G401 (cell line): ENCODE measurements at regions not wholly inside any gene's neighbourhood (a gene's known extent, or its start where the extent isn't known, plus 50 kb on each side); places are given as distances from the start of the nearest gene placed in this dataset.

Experiments
- DNase-seq: peaks from one replicate; pipeline ENCODE4 v3.0.0-alpha.2; 2015; ENCODE audit warnings: low spot score
- in situ Hi-C: cut with HindIII; loops from 2 replicates; pipeline ENCODE4 v1.10.0; 2016; ENCODE audit warnings: low sequenced_read_pairs, mixed read lengths

GRCh38 chr15:62938825-62939224, 103.7 kb upstream of the TPM1 start:
- in situ Hi-C loops = no loop called here
- no peak for DNase-seq

- in situ Hi-C loops = no loop called here
- no peak for DNase-seq
Observed at GRCh38 chr15:62940093-62940754, 102.3 kb upstream of the TPM1 start.

- DNase-seq = peak; percentile 88
Observed at GRCh38 chr15:62940755-62941361, 101.7 kb upstream of the TPM1 start.

GRCh38 chr15:62941699-62942098, 100.8 kb upstream of the TPM1 start:
- DNase-seq = no peak
- in situ Hi-C loops = no loop called here

More at GRCh38 chr15:62940755-62941361, 101.7 kb upstream of the TPM1 start:
- in situ Hi-C loops = no loop called here

DNA sequence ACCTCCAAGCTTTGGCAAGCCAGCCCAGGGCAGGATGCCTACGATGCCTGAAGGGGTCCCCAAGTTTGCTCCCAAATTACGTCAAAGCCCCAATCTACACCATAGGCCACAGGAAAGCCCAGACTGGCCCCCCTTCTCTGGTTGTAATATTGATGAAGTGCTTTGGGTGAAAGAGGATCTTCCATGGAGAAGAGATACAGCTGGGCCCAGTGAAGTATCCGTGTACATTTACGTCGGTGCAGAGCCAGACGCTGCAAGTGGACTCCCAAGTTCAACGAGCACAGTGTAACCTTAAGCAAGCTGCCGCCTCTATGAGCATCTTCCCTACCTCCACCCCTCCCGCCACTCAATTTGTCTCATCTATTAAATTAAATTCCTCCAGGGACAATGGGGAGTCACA, 100.1 kb upstream of the TPM1 start:
- in situ Hi-C loops = no loop called here
- DNase-seq = no peak

DNA sequence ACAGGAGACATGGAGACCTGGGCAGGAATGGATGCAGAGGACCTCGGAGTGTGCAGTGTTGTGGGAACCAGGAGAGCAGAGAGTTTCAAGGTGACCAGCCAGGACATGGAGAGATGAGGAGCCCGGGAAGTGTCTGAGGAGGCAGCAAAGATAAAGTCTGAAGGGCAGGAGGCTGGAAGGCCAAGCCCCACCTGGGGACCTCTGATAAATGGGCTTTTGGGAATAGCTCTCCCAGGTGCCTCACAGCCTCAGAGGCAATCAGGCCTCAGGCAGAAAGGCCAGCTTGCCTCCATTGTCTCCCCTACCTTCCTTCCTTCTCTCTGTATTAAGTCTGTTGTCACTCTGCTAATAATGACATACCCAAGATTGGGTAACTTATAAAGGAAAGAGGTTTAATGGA, 97.5 kb upstream of the TPM1 start:
- in situ Hi-C loops = no loop called here
- no peak for DNase-seq

GRCh38 chr15:62945760-62946159, 96.8 kb upstream of the TPM1 start:
- no peak for DNase-seq
- in situ Hi-C loops = no loop called here

DNA sequence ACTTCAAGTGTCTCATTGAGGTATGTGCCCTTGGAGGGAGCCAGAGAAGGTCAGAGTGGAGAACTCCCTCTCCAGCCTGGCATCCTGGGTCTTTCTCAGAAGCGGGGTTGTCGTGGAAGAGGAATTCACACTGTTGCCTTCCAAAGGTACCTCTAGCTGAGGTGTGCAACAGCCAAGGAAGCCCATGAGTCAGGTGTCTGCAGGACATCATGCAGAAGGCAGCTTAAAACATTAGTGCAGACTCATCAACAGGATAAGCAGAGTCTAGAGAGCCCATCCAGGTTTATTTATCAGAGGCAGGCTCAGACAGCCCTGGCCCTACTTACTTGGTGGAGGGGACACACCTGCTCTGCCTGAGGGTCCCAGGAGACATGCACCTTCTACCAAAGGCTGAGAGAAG, 95.6 kb upstream of the TPM1 start:
- in situ Hi-C loops = no loop called here
- DNase-seq = no peak

- DNase-seq = peak; percentile 98
- in situ Hi-C loops = no loop called here
Observed at GRCh38 chr15:62950462-62950931, 92.0 kb upstream of the TPM1 start.

DNA sequence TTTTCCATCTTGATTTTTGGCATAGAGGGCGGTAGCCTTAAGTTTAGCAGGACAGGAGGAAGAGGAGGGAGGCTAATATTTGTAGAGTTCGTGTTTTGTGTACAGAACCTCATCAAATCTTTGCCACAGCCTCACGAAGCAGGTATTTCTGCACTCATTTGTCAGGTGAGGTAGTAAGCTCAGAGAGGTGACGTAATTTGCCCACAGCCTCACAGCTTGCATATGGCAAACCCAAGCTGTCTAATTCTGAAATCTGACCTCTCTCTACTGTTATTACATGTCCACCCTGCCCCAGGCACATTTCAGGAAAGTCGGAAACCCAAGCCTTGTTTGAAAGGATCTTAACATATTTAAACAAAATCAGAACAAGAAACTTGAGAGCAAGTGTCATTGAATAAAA, 91.1 kb upstream of the TPM1 start:
- DNase-seq = peak; percentile 62
- in situ Hi-C loops = no loop called here

DNA sequence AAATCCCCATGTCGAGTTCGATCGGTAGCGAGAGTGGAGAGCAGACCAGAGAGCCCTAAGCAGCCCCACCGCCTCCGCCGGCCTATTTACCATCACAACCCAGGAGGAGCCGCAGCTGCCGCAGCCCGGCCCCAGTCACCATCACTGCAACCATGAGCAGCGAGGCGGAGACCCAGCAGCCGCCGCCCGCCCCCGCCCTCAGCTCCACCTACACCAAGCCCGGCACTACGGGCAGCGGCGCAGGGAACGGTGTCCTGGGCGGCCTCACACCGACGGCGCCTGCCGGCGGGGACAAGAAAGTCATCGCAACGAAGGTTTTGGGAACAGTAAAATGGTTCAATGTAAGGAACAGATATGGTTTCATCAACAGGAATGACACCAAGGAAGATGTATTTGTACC, 89.5 kb upstream of the TPM1 start:
- in situ Hi-C loops = no loop called here
- no peak for DNase-seq

DNA sequence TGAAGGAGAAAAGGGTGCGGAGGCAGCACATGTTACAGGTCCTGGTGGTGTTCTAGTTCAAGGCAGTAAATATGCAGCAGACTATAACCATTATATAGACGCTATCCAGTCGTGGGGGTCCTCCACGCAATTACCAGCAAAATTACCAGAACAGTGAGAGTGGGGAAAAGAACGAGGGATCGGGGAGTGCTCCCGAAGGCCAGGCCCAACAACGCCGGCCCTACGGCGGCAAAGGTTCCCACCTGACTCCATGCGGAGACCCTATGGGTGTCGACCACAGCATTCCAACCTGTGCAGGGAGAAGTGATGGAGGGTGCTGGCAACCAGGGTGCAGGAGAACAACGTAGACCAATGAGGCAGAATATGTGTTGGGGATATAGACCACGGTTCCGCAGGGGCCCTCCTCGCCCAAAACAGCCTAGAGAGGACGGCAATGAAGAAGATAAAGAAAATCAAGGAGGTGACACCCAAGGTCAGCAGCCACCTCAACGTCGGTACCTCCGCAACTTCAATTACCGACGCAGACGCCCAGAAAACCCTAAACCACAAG, 89.0 kb upstream of the TPM1 start:
- in situ Hi-C loops = no loop called here
- DNase-seq = no peak

DNA sequence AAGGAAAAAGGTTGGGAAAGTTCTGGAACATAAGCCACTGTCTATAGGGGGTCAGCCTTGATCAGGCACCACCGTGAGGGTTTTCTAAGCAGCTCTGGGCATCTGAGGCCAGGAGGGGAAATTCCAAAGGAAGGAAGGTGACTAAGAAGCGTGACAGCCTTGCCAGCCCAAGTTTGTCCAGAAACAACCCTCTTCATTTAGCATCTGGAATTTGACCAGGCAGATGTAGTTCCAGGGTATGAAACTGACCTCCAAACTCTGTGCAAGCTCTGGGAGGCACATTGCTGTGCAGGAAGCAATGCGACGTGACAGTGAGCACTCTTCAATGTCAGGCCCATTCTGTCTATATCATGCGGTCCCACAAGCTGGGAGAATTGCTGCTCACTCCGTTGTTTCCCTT, 85.4 kb upstream of the TPM1 start:
- in situ Hi-C loops = no loop called here
- DNase-seq = no peak

DNA sequence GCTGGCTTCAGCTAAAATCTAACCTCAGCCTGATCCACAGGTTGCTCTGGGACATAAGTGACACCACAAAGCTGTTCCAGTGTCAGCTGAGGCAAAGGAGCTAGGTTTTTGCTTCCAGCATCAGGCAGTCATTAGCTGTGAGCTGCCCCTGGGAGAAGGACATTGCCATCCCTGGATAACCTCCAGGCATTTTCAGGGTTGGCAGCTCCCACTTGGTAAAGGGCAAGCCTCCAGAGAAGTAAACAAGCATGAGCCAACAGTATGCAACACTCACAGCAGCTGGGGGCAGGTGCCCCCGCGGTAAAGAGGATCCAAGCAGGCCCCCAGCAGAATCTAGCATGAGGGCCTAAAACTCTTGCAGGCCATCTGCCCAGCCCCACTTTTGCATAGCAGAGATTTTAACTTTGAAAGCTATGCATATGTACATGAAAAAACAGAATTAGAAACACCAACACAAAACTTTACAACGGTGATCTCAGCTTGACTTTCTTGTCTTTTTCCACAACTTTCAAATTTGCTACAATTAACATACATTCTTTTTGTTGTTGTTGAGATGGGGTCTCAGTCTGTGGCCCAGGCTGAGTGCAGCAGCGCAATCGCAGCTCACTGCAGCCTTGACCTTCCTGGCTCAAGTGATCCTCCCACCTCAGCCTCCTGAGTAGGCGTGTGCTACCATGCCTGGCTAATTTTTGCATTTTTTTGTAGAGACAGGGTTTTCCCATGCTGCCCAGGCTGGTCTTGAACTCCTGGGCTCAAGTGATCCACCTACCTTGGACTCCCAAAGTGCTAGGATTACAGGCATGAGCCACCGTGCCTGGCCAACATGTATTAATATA, 83.8 kb upstream of the TPM1 start:
- peak; percentile 66 for DNase-seq
- in situ Hi-C loops = no loop called here

DNA sequence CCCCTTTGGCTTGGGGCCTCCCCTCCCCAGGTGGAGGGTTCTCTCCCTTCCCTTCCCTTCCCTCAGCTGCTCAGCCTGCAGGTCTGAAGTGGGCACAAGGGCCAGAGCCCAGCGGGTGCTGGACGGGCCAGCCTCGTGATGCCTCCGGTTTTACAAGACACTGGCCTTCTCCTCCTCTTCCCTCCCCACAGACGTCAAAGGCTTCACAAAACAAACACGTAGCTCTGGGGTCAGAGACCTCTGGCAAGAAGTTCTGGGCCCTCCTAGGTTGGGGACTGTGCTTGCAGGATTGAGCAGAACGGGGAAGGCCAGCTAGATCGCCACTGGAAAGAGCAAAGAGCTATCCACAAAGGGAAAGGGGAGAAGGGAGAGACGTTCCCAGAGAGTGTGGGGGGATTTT, 81.4 kb upstream of the TPM1 start:
- in situ Hi-C loops = no loop called here
- no peak for DNase-seq

GRCh38 chr15:62962101-62962995, 80.2 kb upstream of the TPM1 start:
- in situ Hi-C loops = no loop called here
- DNase-seq = no peak

DNA sequence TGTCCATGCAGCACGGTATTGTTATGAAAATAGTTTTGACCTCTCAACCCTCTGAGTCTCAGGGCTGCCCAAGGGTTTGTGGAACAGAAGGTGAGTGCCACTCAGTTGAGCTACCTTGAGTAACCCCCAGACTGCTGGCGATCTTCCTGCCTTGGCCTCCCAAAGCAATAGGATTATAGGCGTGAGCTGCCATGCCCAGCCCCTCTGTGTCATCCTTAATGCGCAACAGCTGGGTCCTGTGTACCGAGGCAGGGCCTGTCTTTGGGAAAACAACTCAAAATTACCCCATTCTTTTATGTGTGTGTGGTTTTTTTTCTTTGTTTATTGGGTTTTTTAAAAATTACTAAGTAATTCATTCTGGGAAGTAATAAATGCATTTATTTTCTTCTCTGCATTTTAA, 78.3 kb upstream of the TPM1 start:
- in situ Hi-C loops = no loop called here
- no peak for DNase-seq

DNA sequence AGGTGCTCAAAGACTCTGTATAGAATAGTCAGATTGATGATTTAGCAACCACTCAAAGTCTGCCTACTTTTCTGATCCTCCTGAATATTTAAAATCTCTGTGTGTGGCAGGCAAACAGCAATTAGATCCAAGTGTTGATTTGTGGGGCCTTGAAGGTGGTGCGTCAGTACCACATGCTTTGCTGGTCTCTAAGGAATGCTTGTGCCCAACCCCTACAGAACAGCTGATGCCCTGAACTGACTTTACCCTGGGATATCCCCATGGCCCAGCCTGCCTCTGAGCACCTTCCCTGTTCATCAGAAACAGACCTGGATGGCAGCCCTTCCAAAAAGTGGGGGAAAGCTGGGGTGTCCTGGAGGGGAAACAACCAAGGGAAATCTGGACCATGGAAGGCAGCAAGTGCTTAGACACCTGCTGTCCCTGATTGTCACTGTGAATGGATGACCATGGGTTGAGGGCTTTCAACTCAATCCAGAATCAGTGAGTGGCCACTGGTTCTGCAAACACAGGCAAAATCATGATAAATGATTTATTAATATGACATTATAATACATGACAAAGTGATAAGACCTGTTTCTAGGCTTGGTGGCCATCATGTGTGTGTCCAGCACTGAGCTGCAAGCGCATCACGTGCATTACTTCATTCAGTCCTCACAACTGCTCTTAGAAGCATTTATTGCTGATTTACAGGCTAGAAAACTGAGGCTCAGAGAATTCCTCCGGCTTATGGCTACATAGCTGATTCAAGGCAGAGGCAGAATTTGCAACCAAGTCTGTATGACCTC, 76.1 kb upstream of the TPM1 start:
- no peak for DNase-seq
- in situ Hi-C loops = no loop called here
